ENCODE measurements at regions not wholly inside any gene's neighbourhood (a gene's known extent, or its start where the extent isn't known, plus 50 kb on each side); places are given as distances from the start of the nearest gene placed in this dataset.

DNA sequence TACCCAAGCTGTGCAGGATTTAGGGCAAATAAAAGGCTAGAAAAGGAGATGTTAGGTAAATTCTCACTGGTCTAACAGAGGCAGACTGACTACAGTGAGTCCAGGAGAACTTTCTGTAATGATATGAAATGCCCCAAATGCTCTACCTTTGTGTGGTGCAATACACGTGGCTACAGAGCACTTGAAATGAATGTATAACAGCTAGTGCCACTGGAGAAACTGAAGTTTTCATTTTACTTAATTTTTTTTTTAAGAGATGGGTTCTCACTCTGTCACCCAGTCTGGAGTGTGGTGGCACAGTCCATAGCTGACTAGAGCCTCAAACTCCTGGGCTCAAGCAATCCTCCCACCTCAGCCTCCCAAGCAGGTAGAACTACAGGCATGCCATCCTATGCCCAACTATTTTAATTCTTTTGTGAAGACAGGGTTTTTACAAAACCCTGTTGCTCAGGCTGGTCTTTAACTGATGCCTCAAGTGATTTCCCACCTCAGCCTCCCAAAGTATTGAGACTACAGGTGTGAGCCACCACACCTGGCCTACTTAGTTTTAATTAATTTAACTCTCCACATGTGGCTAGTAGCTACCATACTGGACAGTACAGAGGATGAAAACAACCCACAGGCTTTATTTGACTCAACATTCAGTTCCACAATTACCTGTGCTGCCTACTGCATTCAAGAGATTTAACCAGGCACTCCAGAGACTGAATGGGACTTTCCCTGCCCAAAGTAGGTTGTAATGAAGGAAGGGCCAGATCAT lies 84.8 kb upstream of the PLEKHM1 start:
- TF ChIP-seq ZBTB8A (CRISPR knock-in tag; IDR thresholded peaks at IDR 0.05; ENCODE audit: borderline replicate concordance, low read depth), result no peak
- TF ChIP-seq JUND (CRISPR knock-in tag; IDR thresholded peaks at IDR 0.05), result no peak
- no peak for TF ChIP-seq SATB2 (CRISPR knock-in tag; IDR thresholded peaks at IDR 0.05)
- no peak for TF ChIP-seq ZFP82 (CRISPR knock-in tag; IDR thresholded peaks at IDR 0.05; ENCODE audit: borderline replicate concordance)
- TF ChIP-seq, protein P1, sequence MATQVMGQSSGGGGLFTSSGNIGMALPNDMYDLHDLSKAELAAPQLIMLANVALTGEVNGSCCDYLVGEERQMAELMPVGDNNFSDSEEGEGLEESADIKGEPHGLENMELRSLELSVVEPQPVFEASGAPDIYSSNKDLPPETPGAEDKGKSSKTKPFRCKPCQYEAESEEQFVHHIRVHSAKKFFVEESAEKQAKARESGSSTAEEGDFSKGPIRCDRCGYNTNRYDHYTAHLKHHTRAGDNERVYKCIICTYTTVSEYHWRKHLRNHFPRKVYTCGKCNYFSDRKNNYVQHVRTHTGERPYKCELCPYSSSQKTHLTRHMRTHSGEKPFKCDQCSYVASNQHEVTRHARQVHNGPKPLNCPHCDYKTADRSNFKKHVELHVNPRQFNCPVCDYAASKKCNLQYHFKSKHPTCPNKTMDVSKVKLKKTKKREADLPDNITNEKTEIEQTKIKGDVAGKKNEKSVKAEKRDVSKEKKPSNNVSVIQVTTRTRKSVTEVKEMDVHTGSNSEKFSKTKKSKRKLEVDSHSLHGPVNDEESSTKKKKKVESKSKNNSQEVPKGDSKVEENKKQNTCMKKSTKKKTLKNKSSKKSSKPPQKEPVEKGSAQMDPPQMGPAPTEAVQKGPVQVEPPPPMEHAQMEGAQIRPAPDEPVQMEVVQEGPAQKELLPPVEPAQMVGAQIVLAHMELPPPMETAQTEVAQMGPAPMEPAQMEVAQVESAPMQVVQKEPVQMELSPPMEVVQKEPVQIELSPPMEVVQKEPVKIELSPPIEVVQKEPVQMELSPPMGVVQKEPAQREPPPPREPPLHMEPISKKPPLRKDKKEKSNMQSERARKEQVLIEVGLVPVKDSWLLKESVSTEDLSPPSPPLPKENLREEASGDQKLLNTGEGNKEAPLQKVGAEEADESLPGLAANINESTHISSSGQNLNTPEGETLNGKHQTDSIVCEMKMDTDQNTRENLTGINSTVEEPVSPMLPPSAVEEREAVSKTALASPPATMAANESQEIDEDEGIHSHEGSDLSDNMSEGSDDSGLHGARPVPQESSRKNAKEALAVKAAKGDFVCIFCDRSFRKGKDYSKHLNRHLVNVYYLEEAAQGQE (IDR thresholded peaks at IDR 0.05; ENCODE audit: borderline replicate concordance in 1 of 2, low read depth in 1 of 2, low read length in 2 of 2), result no peak
- TF ChIP-seq, protein P2, sequence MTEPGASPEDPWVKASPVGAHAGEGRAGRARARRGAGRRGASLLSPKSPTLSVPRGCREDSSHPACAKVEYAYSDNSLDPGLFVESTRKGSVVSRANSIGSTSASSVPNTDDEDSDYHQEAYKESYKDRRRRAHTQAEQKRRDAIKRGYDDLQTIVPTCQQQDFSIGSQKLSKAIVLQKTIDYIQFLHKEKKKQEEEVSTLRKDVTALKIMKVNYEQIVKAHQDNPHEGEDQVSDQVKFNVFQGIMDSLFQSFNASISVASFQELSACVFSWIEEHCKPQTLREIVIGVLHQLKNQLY (CRISPR knock-in tag; IDR thresholded peaks at IDR 0.05), result no peak
- no peak for TF ChIP-seq ZNF101 (CRISPR knock-in tag; IDR thresholded peaks at IDR 0.05; ENCODE audit: borderline replicate concordance, low read depth)
- TF ChIP-seq SP1 (IDR thresholded peaks at IDR 0.05), result no peak
- TF ChIP-seq SP1 (CRISPR knock-in tag; IDR thresholded peaks at IDR 0.05), result no peak
- no peak for TF ChIP-seq FOXP1 (IDR thresholded peaks at IDR 0.05)
- TF ChIP-seq FOXP1 (CRISPR knock-in tag; IDR thresholded peaks at IDR 0.05), result no peak
